ENCODE measurements at regions not wholly inside any gene's neighbourhood (a gene's known extent, or its start where the extent isn't known, plus 50 kb on each side); places are given as distances from the start of the nearest gene placed in this dataset.

DNA sequence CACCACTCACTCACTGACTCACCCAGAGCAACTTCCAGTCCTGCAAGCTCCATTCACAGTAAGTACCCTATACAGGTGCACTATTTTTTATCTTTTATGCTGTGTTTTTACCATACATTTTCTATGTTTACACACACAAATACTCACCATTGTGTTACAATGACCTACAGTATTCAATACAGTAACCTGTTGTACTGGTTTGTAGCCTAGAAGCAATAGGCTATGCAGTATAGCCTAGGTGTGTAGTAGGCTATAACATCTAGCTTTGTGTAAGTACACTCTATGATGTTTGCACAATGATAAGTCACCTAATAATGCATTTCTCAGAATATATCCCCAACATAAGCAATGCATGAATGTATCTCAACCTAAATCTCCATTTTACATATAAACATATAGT is 541.1 kb downstream of the NR2F1-AS1 start:
- H3K4me1 ChIP-seq (ENCODE audit: control insufficient read depth, insufficient read depth, low read depth, low read length), result peaks cover 2% of the 10 kb centered on the region
- no peak overlapping the region for H3K27ac ChIP-seq (ENCODE audit: low read length, poor library complexity, severe bottlenecking)
- no peaks in the 10 kb centered on the region for H3K79me1 ChIP-seq (replicated peaks; ENCODE audit: low read length, poor library complexity, severe bottlenecking)
- H3K36me3 ChIP-seq (ENCODE audit: control insufficient read depth in 1 of 2, insufficient read depth in 2 of 2, low read depth in 1 of 2, low read length in 2 of 2), result no peaks in the 10 kb centered on the region
- H3K23ac ChIP-seq (ENCODE audit: low read length in 2 of 2), result no peak overlapping the region
- no peak overlapping the region for H3K4me3 ChIP-seq (ENCODE audit: insufficient read depth in 1 of 2, low read depth in 1 of 2, low read length in 2 of 2)
- H3K14ac ChIP-seq (ENCODE audit: low read length in 2 of 2), result no peak overlapping the region
- H2AFZ ChIP-seq (ENCODE audit: low read depth, low read length), result no peak overlapping the region
- no peak overlapping the region for H2BK15ac ChIP-seq (ENCODE audit: low read depth, poor library complexity, severe bottlenecking)
- no peak overlapping the region for H4K91ac ChIP-seq (ENCODE audit: low read length)
- no peaks in the 10 kb centered on the region for H3K9me3 ChIP-seq (ENCODE audit: control insufficient read depth, low read length)
- no peak overlapping the region for H2AK5ac ChIP-seq (ENCODE audit: low read length, severe bottlenecking)
- no peak overlapping the region for H2BK5ac ChIP-seq (ENCODE audit: low read depth, low read length, poor library complexity, severe bottlenecking)
- H4K8ac ChIP-seq (ENCODE audit: low read length), result no peak overlapping the region
- DNase-seq, result no peak
- no peak overlapping the region for H2BK12ac ChIP-seq (ENCODE audit: low read length in 2 of 2)
- no peak overlapping the region for H2BK120ac ChIP-seq (ENCODE audit: low read depth, low read length)
- H3K9ac ChIP-seq (ENCODE audit: low read length), result no peak overlapping the region
- H3K27me3 ChIP-seq (ENCODE audit: control insufficient read depth in 1 of 2, insufficient read depth in 1 of 2, low read length in 2 of 2), result no peaks in the 10 kb centered on the region
- H3K4me2 ChIP-seq (ENCODE audit: low read length, poor library complexity, severe bottlenecking), result no peak overlapping the region
- no peak overlapping the region for H3K18ac ChIP-seq (ENCODE audit: low read depth in 1 of 2, low read length in 2 of 2)
- H3K4ac ChIP-seq (ENCODE audit: low read depth in 1 of 2, low read length in 2 of 2), result no peak overlapping the region

GRCh38 chr5:93034621-93035590 is 546.1 kb downstream of the NR2F1-AS1 start:
- Histone ChIP-seq H3K23ac (ENCODE audit: low read length in 2 of 2) (no peak overlapping the region), H2BK120ac (ENCODE audit: low read depth, low read length) (no peak overlapping the region), H2AK5ac (ENCODE audit: low read length, severe bottlenecking) (no peak overlapping the region), H2AFZ (ENCODE audit: low read depth, low read length) (no peak overlapping the region), H2BK15ac (ENCODE audit: low read depth, poor library complexity, severe bottlenecking) (no peak overlapping the region), H3K18ac (ENCODE audit: low read depth in 1 of 2, low read length in 2 of 2) (no peak overlapping the region), H4K8ac (ENCODE audit: low read length) (no peak overlapping the region), H3K36me3 (ENCODE audit: control insufficient read depth in 1 of 2, insufficient read depth in 2 of 2, low read depth in 1 of 2, low read length in 2 of 2) (no peaks in the 10 kb centered on the region), H3K4ac (ENCODE audit: low read depth in 1 of 2, low read length in 2 of 2) (peak overlapping the region in 1 of 2 experiments; percentile 11), H4K91ac (ENCODE audit: low read length) (no peak overlapping the region), H2BK12ac (ENCODE audit: low read length in 2 of 2) (peak overlapping the region in 1 of 2 experiments; percentile 10), H3K79me1 (replicated peaks; ENCODE audit: low read length, poor library complexity, severe bottlenecking) (no peaks in the 10 kb centered on the region), H3K27ac (ENCODE audit: low read length, poor library complexity, severe bottlenecking) (no peak overlapping the region), H3K9ac (ENCODE audit: low read length) (no peak overlapping the region), H3K14ac (ENCODE audit: low read length in 2 of 2) (no peak overlapping the region), H3K4me1 (ENCODE audit: control insufficient read depth, insufficient read depth, low read depth, low read length) (peaks cover 2% of the 10 kb centered on the region), H3K27me3 (ENCODE audit: control insufficient read depth in 1 of 2, insufficient read depth in 1 of 2, low read length in 2 of 2) (no peaks in the 10 kb centered on the region), H3K4me3 (ENCODE audit: insufficient read depth in 1 of 2, low read depth in 1 of 2, low read length in 2 of 2) (no peak overlapping the region), H3K4me2 (ENCODE audit: low read length, poor library complexity, severe bottlenecking) (no peak overlapping the region), H2BK5ac (ENCODE audit: low read depth, low read length, poor library complexity, severe bottlenecking) (no peak overlapping the region), H3K9me3 (ENCODE audit: control insufficient read depth, low read length) (no peaks in the 10 kb centered on the region)
- WGBS, result 24% methylated on average over 8 of the region's 9 CpGs
- peak; percentile 48 for DNase-seq

GRCh38 chr5:93022796-93023447 is 558.1 kb downstream of the NR2F1-AS1 start:
- H3K18ac ChIP-seq (ENCODE audit: low read depth in 1 of 2, low read length in 2 of 2), result no peak overlapping the region
- no peaks in the 10 kb centered on the region for H3K27me3 ChIP-seq (ENCODE audit: control insufficient read depth in 1 of 2, insufficient read depth in 1 of 2, low read length in 2 of 2)
- no peak overlapping the region for H2AK5ac ChIP-seq (ENCODE audit: low read length, severe bottlenecking)
- H2BK12ac ChIP-seq (ENCODE audit: low read length in 2 of 2), result no peak overlapping the region
- H2AFZ ChIP-seq (ENCODE audit: low read depth, low read length), result no peak overlapping the region
- whole genome bisulfite sequencing, result 45% methylated on average over 2 of the region's 3 CpGs
- H3K14ac ChIP-seq (ENCODE audit: low read length in 2 of 2), result no peak overlapping the region
- no peak overlapping the region for H3K4me3 ChIP-seq (ENCODE audit: insufficient read depth in 1 of 2, low read depth in 1 of 2, low read length in 2 of 2)
- H2BK120ac ChIP-seq (ENCODE audit: low read depth, low read length), result no peak overlapping the region
- no peaks in the 10 kb centered on the region for H3K36me3 ChIP-seq (ENCODE audit: control insufficient read depth in 1 of 2, insufficient read depth in 2 of 2, low read depth in 1 of 2, low read length in 2 of 2)
- H3K9ac ChIP-seq (ENCODE audit: low read length), result no peak overlapping the region
- no peaks in the 10 kb centered on the region for H3K79me1 ChIP-seq (replicated peaks; ENCODE audit: low read length, poor library complexity, severe bottlenecking)
- no peak overlapping the region for H2BK15ac ChIP-seq (ENCODE audit: low read depth, poor library complexity, severe bottlenecking)
- no peak overlapping the region for H4K91ac ChIP-seq (ENCODE audit: low read length)
- DNase-seq, result peak; percentile 57
- H2BK5ac ChIP-seq (ENCODE audit: low read depth, low read length, poor library complexity, severe bottlenecking), result no peak overlapping the region
- H3K4me1 ChIP-seq (ENCODE audit: control insufficient read depth, insufficient read depth, low read depth, low read length), result no peaks in the 10 kb centered on the region
- H3K23ac ChIP-seq (ENCODE audit: low read length in 2 of 2), result no peak overlapping the region
- no peak overlapping the region for H3K27ac ChIP-seq (ENCODE audit: low read length, poor library complexity, severe bottlenecking)
- H3K4me2 ChIP-seq (ENCODE audit: low read length, poor library complexity, severe bottlenecking), result no peak overlapping the region
- no peak overlapping the region for H3K4ac ChIP-seq (ENCODE audit: low read depth in 1 of 2, low read length in 2 of 2)
- no peaks in the 10 kb centered on the region for H3K9me3 ChIP-seq (ENCODE audit: control insufficient read depth, low read length)
- H4K8ac ChIP-seq (ENCODE audit: low read length), result no peak overlapping the region

GRCh38 chr5:93022211-93022610 is 558.8 kb downstream of the NR2F1-AS1 start:
- Histone ChIP-seq H3K4ac (ENCODE audit: low read depth in 1 of 2, low read length in 2 of 2) (no peak overlapping the region), H3K23ac (ENCODE audit: low read length in 2 of 2) (no peak overlapping the region), H3K27me3 (ENCODE audit: control insufficient read depth in 1 of 2, insufficient read depth in 1 of 2, low read length in 2 of 2) (no peaks in the 10 kb centered on the region), H3K4me1 (ENCODE audit: control insufficient read depth, insufficient read depth, low read depth, low read length) (no peaks in the 10 kb centered on the region), H3K79me1 (replicated peaks; ENCODE audit: low read length, poor library complexity, severe bottlenecking) (no peaks in the 10 kb centered on the region), H3K9ac (ENCODE audit: low read length) (no peak overlapping the region), H3K4me2 (ENCODE audit: low read length, poor library complexity, severe bottlenecking) (no peak overlapping the region), H2BK12ac (ENCODE audit: low read length in 2 of 2) (no peak overlapping the region), H3K9me3 (ENCODE audit: control insufficient read depth, low read length) (no peaks in the 10 kb centered on the region), H2BK5ac (ENCODE audit: low read depth, low read length, poor library complexity, severe bottlenecking) (no peak overlapping the region), H2BK120ac (ENCODE audit: low read depth, low read length) (no peak overlapping the region), H3K36me3 (ENCODE audit: control insufficient read depth in 1 of 2, insufficient read depth in 2 of 2, low read depth in 1 of 2, low read length in 2 of 2) (no peaks in the 10 kb centered on the region), H2AFZ (ENCODE audit: low read depth, low read length) (no peak overlapping the region), H2AK5ac (ENCODE audit: low read length, severe bottlenecking) (no peak overlapping the region), H4K8ac (ENCODE audit: low read length) (no peak overlapping the region), H3K14ac (ENCODE audit: low read length in 2 of 2) (no peak overlapping the region), H3K4me3 (ENCODE audit: insufficient read depth in 1 of 2, low read depth in 1 of 2, low read length in 2 of 2) (no peak overlapping the region), H2BK15ac (ENCODE audit: low read depth, poor library complexity, severe bottlenecking) (no peak overlapping the region), H4K91ac (ENCODE audit: low read length) (no peak overlapping the region), H3K27ac (ENCODE audit: low read length, poor library complexity, severe bottlenecking) (no peak overlapping the region), H3K18ac (ENCODE audit: low read depth in 1 of 2, low read length in 2 of 2) (no peak overlapping the region)
- WGBS, result no CpG with 5 or more reads among the region's 3 CpGs
- no peak for DNase-seq
